ENCODE measurements at regions not wholly inside any gene's neighbourhood (a gene's known extent, or its start where the extent isn't known, plus 50 kb on each side); places are given as distances from the start of the nearest gene placed in this dataset.

DNA sequence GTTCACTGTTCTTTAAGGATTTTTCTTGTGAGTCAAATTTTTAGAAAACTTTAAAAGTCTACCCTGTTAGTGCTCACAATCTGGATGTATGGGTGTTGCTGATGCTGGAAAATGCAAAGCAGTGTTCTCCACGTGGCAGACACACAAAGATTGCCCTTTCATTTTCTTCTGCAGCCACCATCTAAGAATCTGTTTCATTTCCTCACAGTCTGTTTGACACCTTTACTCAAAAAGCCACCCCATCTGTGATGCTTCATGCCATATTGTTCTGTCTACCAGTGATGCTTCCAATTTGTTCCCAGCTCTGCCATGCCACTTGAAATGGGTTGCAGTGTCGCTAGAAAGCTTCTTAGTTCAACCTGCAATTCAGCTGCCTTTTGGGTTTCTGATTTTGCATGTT, 464.2 kb upstream of the UBE2E3 start:
- Histone ChIP-seq H2AFZ (ENCODE audit: low read depth, low read length) (no peak overlapping the region), H3K4me2 (ENCODE audit: low read length) (no peak overlapping the region), H3K27ac (ENCODE audit: low read length) (no peak overlapping the region)

DNA sequence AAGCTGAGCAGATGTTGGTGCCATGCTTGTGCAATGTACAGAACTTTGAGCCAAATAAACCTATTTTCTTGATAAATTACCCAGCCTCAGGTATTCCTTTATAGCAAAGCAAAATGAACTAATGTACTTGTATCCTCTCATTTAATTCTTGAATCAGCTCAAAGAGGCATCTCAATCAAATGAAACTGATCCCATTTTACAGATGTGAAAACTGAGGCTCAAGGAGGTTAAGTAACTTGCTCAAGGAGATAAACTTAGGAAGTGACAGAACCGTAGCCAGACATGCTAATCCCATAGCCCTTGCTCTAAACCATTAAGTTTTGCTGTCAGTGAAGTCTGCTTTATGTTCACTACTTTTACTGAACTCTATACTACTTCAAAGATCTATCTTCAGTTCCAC, 467.0 kb upstream of the UBE2E3 start:
- TF ChIP-seq POLR2AphosphoS5 (IDR thresholded peaks at IDR 0.05) (no peak), MXI1 (conservative IDR thresholded peaks at IDR 0.05; ENCODE audit: poor library complexity, severe bottlenecking) (no peak), TAF1 (IDR thresholded peaks at IDR 0.05; ENCODE audit: low read depth) (no peak), RAD21 (conservative IDR thresholded peaks at IDR 0.05) (no peak), SMC3 (conservative IDR thresholded peaks at IDR 0.05; ENCODE audit: poor library complexity) (no peak), EP300 (conservative IDR thresholded peaks at IDR 0.05; ENCODE audit: poor library complexity, severe bottlenecking) (no peak), EZH2 (IDR thresholded peaks at IDR 0.05; ENCODE audit: borderline replicate concordance, insufficient read depth, low read length, poor library complexity, severe bottlenecking) (no peak)
- TF ChIP-seq, protein P1, sequence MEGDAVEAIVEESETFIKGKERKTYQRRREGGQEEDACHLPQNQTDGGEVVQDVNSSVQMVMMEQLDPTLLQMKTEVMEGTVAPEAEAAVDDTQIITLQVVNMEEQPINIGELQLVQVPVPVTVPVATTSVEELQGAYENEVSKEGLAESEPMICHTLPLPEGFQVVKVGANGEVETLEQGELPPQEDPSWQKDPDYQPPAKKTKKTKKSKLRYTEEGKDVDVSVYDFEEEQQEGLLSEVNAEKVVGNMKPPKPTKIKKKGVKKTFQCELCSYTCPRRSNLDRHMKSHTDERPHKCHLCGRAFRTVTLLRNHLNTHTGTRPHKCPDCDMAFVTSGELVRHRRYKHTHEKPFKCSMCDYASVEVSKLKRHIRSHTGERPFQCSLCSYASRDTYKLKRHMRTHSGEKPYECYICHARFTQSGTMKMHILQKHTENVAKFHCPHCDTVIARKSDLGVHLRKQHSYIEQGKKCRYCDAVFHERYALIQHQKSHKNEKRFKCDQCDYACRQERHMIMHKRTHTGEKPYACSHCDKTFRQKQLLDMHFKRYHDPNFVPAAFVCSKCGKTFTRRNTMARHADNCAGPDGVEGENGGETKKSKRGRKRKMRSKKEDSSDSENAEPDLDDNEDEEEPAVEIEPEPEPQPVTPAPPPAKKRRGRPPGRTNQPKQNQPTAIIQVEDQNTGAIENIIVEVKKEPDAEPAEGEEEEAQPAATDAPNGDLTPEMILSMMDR (IDR thresholded peaks at IDR 0.05; ENCODE audit: poor library complexity, severe bottlenecking) = no peak
- TF ChIP-seq, protein P2, sequence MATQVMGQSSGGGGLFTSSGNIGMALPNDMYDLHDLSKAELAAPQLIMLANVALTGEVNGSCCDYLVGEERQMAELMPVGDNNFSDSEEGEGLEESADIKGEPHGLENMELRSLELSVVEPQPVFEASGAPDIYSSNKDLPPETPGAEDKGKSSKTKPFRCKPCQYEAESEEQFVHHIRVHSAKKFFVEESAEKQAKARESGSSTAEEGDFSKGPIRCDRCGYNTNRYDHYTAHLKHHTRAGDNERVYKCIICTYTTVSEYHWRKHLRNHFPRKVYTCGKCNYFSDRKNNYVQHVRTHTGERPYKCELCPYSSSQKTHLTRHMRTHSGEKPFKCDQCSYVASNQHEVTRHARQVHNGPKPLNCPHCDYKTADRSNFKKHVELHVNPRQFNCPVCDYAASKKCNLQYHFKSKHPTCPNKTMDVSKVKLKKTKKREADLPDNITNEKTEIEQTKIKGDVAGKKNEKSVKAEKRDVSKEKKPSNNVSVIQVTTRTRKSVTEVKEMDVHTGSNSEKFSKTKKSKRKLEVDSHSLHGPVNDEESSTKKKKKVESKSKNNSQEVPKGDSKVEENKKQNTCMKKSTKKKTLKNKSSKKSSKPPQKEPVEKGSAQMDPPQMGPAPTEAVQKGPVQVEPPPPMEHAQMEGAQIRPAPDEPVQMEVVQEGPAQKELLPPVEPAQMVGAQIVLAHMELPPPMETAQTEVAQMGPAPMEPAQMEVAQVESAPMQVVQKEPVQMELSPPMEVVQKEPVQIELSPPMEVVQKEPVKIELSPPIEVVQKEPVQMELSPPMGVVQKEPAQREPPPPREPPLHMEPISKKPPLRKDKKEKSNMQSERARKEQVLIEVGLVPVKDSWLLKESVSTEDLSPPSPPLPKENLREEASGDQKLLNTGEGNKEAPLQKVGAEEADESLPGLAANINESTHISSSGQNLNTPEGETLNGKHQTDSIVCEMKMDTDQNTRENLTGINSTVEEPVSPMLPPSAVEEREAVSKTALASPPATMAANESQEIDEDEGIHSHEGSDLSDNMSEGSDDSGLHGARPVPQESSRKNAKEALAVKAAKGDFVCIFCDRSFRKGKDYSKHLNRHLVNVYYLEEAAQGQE (IDR thresholded peaks at IDR 0.05; ENCODE audit: borderline replicate concordance) = no peak
- Histone ChIP-seq H3K9me2 (ENCODE audit: insufficient read depth, low read length) (no peaks in the 10 kb centered on the region), H3K4me2 (ENCODE audit: low read length) (no peak overlapping the region), H3K9ac (ENCODE audit: low read length) (no peak overlapping the region), H2AFZ (ENCODE audit: low read depth, low read length) (no peak overlapping the region), H3K9me3 (ENCODE audit: low read length) (no peaks in the 10 kb centered on the region), H3K79me2 (replicated peaks; ENCODE audit: insufficient read depth, low read length) (no peaks in the 10 kb centered on the region), H3K27me3 (ENCODE audit: insufficient read depth, low read depth, low read length) (no peaks in the 10 kb centered on the region), H4K20me1 (ENCODE audit: insufficient read depth) (no peaks in the 10 kb centered on the region), H3F3A (ENCODE audit: insufficient read depth, low read length, poor library complexity, severe bottlenecking) (no peaks in the 10 kb centered on the region), H3K27ac (ENCODE audit: low read length) (no peak overlapping the region), H3K36me3 (ENCODE audit: insufficient read depth, low read length) (no peaks in the 10 kb centered on the region), H3K4me3 (ENCODE audit: low read length) (no peak overlapping the region)

More for the DNA sequence above, 464.2 kb upstream of the UBE2E3 start:
- H4K20me1 ChIP-seq (ENCODE audit: insufficient read depth) = no peaks in the 10 kb centered on the region
- H3K9ac ChIP-seq (ENCODE audit: low read length) = no peak overlapping the region
- no peaks in the 10 kb centered on the region for H3F3A ChIP-seq (ENCODE audit: insufficient read depth, low read length, poor library complexity, severe bottlenecking)
- TF ChIP-seq, protein P2 (IDR thresholded peaks at IDR 0.05; ENCODE audit: borderline replicate concordance) = no peak
- TF ChIP-seq RAD21 (conservative IDR thresholded peaks at IDR 0.05) = no peak
- TF ChIP-seq POLR2AphosphoS5 (IDR thresholded peaks at IDR 0.05) = no peak
- H3K36me3 ChIP-seq (ENCODE audit: insufficient read depth, low read length) = no peaks in the 10 kb centered on the region
- H3K9me3 ChIP-seq (ENCODE audit: low read length) = no peaks in the 10 kb centered on the region
- H3K4me3 ChIP-seq (ENCODE audit: low read length) = no peak overlapping the region
- no peaks in the 10 kb centered on the region for H3K9me2 ChIP-seq (ENCODE audit: insufficient read depth, low read length)
- H3K79me2 ChIP-seq (replicated peaks; ENCODE audit: insufficient read depth, low read length) = no peaks in the 10 kb centered on the region
- H3K27me3 ChIP-seq (ENCODE audit: insufficient read depth, low read depth, low read length) = no peaks in the 10 kb centered on the region

Measured in neural cell (in vitro differentiated cells).